Activated gamma-delta T cell (primary cell): ENCODE measurements at regions not wholly inside any gene's neighbourhood (a gene's known extent, or its start where the extent isn't known, plus 50 kb on each side); places are given as distances from the start of the nearest gene placed in this dataset.
"Not testable (repeated sequence)": the region's sequence is repeated elsewhere in the genome, so short reads cannot be mapped to it uniquely, and the experiment has no call there.

Experiments used
- DNase-seq: peaks from one replicate; lab custom pipeline; 2025; lab: John Stamatoyannopoulos, UW

DNA sequence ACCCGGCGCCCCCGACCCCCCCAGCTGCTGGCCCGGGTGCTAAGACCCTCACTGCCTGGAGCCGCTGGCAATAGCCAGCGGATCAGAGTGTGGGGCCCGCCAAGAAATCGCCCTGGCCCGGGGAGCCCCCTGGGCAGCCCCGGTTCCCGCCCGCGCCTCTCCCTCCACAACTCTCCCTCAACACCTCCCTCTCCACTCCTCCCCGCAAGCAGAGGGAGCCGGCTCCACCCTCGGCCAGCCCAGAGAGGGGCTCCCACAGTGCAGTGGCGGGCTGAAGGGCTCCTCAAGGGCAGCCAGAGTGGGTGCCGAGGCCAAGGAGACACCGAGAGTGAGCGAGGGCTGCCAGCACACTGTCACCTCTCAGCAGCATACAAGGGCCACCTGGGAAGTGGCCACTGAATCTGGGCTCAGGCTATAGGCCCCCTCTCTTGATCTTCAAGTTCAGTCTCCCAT is 385.5 kb downstream of the SEC14L1 start:
- no peak for DNase-seq

DNA sequence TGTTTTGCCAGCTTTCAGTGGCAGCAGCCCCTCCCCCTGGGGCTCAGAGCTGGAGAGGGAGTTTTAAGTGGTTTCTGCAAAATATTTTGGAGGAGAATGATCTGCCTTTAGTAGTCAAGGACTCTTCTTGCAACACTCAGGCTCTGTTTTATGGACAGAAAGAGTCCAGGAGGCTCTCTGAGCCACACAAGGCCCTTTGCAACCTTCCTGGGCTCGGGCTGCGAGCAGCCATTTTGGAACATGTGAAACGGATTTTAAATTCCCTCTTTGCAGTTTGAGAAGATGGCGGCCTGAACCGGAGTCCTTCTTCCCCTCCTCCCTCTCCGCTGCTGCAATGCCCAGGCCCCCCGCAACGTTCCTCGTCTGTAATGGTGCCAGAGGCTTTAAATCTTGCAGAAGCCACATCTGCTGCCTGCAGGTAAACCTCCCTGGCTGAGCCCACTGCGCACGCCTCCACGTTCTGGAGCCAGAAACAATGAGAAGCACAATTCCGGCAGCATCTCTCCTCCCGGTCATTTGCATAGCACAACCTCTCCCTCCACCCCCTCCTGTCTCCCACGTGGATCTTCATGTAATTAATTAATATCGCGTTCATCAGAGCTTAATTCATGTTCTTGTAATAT is 386.1 kb downstream of the SEC14L1 start:
- no peak for DNase-seq

DNA sequence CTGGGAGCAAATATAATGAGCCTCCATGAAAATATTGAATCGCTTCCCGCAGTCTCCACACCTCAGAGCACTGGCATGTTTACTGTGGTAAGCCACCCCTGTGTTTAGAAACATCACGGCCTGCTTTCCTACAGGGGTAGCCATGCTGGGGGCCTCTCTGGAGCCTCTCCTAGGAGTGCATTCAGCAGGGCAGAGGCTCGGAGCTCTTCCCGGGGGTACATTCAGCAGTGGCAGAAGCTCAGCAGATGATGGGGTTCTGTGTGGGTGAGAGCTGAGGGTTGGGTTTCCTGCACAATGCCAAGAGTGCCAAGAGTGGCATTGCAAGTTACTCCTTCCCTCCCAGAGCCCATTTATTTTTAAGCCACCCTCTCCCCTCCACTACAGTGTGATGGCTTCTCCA is 386.6 kb downstream of the SEC14L1 start:
- DNase-seq: no peak

DNA sequence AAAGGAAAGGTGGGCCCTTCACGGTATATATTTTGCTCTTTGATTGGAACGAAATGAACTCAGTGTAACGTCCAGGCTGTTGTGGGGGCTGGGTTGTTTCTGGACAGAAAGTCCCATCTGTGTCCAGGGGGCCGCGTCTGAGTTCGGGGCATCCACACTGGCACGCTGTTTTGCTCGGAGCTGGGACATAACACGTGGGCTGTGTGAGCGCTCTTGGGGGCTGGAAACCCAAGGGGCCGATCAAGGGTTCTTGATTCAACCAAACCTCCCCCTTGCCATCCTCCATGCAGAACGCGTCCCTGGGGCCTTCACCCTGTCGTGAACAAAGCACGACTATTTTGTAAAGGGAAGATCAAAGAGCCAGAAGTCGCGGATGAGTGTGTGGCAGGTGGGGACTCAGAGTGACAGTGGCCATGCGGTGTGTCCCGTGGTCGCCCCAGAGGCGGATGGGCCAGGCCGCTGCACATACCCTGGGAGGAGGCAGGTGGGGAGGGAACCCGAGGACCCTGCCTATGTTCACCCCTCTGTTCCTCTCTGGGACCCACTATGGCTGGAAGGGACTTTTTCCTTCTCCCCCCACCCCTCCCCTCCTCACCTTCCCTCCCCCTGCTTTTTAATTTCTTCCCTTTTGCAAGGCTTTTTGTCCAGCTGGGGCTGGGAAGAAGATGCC is 387.2 kb downstream of the SEC14L1 start:
- DNase-seq: no peak

DNA sequence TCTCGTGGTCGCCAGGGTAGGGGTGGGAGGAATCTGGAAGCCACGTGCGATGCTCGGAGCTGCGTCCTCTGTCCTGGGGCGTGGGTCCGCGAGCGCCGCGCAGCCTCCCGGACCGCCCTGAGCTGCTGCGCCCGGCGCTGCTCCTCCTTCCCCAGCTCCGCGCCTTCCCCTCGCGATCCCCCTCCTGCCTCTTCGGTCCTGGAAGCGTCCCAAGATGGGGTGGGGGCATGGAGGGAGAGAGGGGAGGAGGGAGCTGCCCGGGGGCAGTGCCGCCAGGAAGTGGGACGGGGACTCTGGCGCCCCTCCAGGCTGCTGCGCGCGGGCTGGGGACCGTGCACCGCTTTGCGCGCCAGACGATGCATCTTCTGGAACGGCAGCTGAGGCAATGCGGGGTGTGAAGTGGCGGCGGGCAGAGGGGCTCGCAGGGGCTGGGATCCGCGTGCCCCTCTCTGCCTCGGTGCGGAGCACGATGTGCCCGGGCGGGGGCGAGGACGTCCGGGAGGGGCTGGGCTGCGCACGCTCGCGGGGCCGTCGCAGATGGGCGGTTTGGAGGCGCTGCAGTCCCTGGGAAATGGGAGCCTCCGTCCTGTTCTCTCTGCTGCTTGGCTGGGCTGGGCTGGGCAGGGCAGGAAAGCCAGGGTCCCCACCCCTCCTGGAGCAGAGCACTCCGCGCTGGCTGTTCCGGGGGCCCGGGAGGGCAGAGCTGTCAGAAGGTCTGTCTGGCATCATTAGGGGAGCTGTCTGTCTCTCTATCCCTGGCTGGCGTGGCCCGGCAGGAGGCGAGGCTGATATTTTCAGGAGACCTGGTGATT is 388.0 kb downstream of the SEC14L1 start:
- no peak for DNase-seq

DNA sequence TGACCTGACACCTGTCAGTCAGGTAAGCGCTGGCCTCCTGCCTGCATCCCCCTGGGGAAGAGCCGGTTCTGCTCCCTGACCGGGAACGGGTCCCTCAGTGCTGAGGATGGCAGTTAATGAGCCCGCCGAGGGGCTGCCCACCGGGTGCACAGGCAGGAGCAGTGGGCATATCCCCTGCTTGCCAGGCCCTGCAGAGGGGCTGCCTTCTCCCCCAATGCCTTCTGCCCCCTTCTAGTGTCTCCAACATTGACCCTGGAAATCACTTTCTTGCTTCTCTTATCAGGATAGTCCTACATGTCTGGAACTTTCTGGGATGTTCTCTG is 388.5 kb downstream of the SEC14L1 start:
- DNase-seq: no peak

DNA sequence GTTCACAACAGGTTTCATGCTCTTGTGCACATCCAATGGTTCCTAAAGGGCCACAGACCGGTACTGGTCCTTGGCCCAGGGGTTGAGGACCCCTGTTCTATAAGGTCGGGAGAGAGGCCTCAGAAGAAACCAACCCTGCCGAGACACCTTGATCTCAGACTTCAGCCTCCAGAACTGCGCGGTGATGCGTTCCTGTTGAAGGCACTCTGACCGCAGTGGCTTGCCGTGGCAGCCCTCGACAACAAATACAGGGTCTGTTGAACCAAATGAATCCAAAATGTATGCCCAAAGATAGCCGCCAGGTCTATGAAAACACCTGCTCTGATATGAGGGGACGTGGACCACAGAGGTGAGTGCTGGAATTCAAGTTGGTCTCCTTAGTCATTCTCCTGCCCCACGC is 389.8 kb downstream of the SEC14L1 start:
- DNase-seq: no peak

DNA sequence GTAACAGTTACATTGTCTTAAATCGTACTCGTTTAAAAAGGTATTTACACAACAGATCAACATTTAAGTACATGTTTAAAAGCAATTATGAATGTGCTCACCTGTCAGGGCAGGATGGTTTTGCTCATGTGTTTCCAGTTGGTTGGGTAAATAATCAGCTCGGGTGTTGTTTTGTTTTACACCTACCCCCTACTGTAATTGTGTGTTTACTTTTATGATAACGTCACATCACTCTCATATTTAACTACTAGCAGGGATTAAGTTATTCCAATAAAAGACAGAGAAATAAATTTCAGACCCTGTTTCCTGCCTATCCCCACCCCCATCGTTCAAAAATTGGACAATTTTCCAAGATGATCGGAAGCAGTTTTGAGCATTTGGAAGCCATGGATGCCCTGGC is 390.2 kb downstream of the SEC14L1 start:
- DNase-seq: no peak

DNA sequence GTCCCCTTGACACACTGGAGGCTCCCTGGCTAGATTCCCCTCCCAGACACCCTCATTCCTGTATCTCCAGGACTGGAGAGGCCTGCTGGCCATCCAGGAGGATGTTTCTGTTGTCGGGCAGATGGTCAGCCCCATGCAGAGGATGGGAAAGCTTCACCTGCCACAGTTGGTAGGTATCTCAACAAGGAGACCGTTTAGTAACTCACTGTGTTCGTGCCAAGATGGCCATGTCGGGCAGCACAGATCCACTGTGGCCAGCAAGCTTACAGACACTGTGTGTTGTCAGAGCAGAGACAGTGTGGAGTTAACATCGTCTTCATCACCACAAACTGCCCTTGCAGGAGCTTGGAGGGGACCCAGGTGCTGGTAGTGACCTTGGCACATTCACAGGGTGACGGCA is 390.9 kb downstream of the SEC14L1 start:
- no peak for DNase-seq

DNA sequence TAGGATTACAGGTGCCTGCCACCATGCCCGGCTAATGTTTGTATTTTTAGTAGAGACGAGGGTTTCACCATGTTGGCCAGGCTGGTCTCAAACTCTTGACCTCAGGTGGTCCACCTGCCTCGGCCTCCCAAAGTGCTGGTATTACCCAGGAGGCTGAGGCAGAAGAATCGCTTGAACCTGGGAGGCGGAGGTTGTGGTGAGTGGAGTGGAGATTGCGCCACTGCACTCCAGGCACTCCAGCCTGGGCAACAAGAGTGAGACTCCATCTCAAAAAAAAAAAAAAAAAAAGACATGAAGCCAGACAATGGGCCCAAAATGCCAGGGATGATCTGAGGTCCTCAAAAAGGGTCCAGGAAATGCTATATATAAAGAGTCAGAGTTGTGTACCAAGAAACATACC is 392.9 kb downstream of the SEC14L1 start:
- not testable (repeated sequence) for DNase-seq

DNA sequence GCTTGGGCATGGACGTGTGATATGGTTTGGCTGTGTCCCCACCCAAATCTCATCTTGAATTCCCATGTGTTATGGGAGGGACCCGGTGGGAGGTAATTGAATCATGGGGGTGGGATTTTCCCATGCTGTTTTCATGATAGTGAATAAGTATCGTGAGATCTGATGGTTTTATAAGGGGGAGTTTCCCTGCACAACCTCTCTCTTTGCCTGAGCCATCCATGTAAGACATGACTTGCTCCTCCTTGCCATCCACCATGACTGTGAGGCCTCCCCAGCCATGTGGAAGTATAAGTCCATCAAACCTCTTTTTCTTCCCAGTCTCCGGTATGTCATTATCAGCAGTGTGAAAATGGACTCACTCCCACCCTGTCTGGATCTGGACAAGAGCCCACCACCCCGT is 393.4 kb downstream of the SEC14L1 start:
- DNase-seq: no peak

DNA sequence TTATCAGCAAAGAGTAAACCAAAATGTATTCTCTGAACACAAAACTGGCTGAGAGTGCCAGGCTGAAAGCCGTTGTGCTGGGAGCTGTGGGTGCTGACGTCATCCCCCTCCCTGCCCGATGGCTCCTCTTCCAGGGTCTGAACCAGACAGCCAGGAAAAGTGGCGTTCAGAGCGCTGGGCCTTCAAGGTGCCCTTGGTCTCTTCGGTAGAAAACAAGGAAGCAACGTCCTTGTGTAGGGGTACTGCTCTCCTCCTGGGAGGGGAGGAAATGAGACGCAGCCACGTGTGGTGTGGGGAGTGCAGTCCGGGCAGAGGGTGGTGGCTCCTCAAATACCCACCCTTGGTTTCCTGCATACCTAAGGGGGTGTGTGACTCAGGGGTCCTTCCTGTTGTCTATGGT is 394.7 kb downstream of the SEC14L1 start:
- DNase-seq: no peak

DNA sequence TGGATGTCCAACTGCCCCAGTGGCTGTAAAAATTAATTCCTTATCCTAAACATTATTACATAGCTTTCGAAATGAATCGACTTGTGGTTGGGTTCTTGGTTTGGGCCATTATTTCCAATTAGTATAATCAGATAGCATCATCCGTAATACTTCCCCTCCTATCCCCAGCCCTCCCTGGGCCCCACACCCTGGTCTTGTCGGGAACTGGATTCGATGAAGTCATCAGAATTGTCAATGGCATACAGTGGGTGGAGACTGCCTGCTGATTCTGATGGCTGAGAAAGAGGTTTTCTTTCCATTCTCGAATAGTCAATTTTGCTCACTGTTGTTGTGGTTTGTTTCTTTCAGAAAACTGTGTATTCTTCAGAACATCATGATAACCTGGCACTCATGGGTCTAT is 395.1 kb downstream of the SEC14L1 start:
- no peak for DNase-seq

DNA sequence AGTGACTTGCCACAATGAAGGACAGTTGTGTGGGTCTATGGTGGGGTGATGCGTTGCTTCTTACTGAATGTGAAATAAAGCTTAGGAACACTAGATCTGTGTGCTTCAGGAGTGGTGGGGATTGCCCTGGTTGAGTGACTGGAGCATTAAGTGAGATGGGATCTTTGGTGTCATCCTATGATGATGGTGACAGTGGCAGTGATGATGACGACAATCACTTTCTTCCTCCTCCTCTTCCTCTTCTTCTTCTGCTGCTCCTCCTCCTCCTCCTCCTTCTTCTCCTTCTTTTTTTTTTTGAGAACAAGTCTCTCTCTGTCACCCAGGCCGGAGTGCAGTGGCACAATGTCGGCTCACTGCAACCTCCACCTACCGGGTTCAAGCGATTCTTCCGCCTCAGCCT is 396.8 kb downstream of the SEC14L1 start:
- DNase-seq: no peak

DNA sequence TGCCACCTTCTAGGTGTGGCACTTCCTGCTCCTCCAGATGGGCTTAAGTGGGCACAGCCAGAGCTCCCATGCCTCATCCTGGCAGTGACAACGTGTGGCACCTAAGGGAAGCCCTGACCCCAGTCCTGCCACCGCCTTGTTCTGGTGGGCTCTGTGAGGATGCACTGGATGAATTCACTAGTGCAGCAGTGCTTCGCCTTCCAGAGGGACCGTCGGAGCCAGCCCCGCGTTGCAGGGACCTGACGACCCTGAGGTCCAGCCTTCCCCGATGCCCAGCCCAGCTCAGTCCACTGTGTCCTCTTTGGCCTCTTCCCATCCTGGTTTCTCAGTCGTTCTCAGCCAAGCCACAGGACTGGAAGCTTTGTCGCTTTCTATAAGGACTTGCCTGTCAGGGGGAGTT is 399.8 kb downstream of the SEC14L1 start:
- DNase-seq: no peak

DNA sequence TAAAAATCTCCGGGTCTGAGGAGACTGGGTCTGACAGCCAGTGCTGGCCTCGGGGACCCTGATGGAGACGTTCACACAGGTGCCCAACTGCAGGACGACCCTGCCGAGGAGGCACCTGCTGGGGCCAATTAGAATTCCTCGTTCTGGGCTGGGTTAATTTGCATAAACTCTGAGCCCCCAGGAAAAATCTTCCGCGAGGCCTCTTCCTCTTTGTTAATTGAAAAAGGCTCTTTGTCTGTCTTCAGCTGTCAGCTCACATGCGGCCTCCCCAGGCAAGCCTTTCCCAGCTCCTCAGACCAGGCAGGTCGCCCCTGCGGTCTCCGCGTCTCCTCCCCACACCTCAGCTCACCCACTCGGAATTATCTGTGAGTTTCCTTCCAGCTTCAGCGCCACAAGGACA is 400.2 kb downstream of the SEC14L1 start:
- DNase-seq: no peak

DNA sequence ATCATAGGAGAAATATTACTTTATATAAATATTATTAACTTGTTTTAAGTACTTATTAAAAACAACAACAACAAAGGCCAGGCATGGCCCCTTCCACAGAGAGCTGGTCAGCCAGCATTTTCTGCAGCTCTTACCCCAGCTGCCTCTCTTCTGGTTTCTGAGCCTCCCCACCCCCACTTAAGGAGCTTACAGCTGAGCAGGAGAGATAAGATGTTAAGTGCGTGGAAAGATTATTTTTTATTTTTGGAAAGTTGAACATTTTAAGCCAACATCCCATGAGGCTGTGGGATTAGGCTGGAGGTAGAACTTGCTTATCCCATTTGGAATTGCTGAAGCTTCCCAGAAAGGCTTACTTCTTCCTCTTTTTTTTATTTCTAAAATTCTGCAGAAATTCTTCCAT is 401.2 kb downstream of the SEC14L1 start:
- DNase-seq: no peak

DNA sequence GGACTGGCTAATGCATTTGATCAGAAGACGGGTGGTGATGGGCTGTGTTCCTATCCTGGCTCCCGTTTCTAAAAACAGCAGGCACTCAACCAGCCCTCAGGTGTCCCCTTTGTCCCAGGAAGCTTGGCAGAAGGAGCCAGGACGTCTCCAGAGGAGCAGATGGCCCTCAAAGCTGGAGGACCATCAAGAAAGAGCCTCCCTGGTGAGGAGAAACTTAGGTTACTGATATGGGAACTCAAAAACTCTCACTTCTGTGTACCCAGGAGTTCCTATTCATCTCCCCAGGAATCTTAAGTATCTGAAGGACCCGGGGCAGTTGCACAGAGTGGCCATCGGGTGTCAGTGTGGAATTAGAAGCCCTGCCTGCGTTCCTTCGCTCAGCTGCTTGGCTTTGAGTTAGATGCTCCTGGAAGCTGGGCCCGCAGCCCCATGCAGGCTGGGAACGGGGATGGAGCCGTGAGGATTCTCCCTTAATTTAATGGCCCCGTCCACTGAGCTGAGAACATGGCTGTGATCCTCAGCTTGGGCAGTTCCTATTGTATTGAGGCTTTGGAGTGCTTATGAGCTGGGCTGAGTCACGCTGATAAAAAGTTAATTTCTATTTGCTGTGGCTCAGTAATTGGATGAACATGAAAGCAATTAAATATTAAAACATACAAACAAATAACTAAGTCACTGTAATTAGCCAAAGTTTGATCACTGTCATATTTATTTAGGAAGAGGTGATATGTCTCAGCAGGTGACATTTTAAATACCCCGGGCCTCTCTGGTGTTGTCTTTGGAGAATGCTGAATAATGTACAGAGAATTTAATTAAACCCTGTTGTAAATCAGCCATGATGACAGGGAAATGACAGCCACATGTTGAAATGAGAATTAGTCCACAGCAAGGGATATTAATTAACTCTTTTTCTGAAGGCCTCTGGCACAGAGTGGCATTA is 402.1 kb downstream of the SEC14L1 start:
- DNase-seq: no peak

DNA sequence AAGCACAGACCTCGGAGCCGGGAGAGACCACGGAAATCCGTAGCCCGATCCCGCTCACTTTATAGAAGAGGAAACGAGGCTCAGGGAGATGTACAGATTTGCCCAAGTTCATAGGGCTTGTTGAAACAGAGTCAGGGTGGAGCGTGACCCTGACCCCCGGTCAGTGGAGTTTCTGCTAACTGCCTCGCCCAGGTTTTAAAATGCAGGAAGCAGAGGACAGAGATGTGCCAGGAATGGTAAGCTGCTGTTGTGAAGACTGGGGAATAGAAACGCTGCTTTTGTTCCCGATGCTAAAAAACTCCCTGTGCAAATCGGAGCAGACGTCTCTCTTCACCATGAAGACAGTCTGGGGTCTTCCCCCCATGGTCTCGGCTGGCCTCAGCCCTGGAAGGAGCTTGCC is 403.0 kb downstream of the SEC14L1 start:
- DNase-seq: no peak

DNA sequence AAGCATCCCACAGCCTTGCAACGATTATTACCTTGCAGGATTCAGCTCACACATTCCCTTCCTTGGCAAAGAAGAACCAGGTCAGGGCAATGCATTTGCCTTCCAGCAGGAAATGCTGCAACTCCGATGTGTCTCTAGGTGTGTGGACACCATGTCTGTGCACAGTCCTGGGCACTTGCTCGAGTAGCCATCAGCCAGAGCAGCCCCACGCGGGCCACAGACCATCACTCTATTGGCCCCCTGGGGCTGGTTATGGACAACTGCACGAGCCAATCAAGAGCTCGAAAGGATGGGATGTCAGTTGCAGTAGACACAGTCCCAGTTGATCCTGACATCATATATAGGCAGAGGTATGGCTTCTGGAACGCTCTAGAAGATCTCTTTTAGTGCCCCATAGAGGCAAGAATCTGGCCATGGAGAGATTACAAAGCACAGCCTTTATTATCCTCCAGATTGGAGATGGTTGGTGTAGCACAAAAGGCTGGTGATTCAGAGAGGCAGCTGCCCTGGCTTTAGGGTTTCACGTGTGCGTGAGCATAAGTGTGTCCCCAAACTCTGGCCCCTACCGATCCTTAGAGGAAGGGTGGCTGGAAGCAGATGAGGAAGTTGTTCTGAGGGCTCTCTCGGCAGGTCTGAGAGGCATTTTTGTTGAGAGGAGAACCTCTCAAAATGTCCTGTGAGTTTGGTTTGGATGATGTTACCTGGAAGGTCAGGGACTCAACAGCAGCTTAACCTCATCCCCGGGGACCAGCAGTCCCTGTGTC is 403.8 kb downstream of the SEC14L1 start:
- DNase-seq: no peak

DNA sequence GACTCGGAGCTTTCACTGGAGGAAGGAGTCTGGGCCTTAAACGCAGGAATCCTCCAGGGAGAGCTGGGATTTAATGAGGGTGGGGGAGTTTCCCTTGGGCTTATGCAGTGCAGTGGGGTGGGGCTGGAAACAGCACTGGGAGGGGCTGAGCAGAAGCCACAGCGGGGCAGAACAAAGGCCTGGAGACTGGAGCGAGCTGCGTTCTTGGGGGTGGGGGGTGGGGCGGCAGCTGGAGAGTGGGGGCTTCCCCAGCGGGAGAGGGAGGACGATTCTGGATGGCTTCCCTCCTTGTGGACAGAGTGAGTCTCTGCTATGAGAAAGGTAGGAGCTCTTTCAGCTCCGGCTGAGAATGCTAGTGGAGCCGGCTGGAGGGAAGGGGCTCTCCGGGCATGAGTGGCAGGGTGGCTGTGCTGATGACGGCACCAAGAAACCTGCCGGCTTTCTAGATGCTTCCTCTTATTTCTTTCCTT is 406.0 kb downstream of the SEC14L1 start:
- DNase-seq: no peak
